NCI-H1105 treated with DMSO at 0.1 percent for 48 hours (cell line): ENCODE measurements at regions not wholly inside any gene's neighbourhood (a gene's known extent, or its start where the extent isn't known, plus 50 kb on each side); places are given as distances from the start of the nearest gene placed in this dataset.
A peak's percentile ranks its signal among the peaks of the same experiment; 100 is the strongest.

Experiments
- DNase-seq: peaks from one replicate; lab custom pipeline; 2025; lab: John Stamatoyannopoulos, UW

GRCh38 chr2:161029321-161029720, 130.9 kb upstream of the TANK start:
- DNase-seq, result no peak

GRCh38 chr2:161030260-161031063, 129.8 kb upstream of the TANK start:
- DNase-seq, result no peak

GRCh38 chr2:161031511-161031910, 128.7 kb upstream of the TANK start:
- no peak for DNase-seq

- DNase-seq, result no peak
Measured at GRCh38 chr2:161032635-161033034, 127.6 kb upstream of the TANK start.

- no peak for DNase-seq
Measured at GRCh38 chr2:161033059-161033660, 127.1 kb upstream of the TANK start.

GRCh38 chr2:161036926-161037325, 123.3 kb upstream of the TANK start:
- no peak for DNase-seq

GRCh38 chr2:161039071-161039470, 121.2 kb upstream of the TANK start:
- no peak for DNase-seq

GRCh38 chr2:161041356-161041755, 118.9 kb upstream of the TANK start:
- DNase-seq, result no peak

- no peak for DNase-seq
Measured at GRCh38 chr2:161042990-161043625, 117.1 kb upstream of the TANK start.

GRCh38 chr2:161044095-161044865, 115.9 kb upstream of the TANK start:
- no peak for DNase-seq

- DNase-seq, result no peak
Measured at GRCh38 chr2:161044921-161045320, 115.3 kb upstream of the TANK start.

- DNase-seq, result no peak
Measured at GRCh38 chr2:161045726-161046125, 114.5 kb upstream of the TANK start.

GRCh38 chr2:161046876-161047275, 113.4 kb upstream of the TANK start:
- DNase-seq, result no peak

GRCh38 chr2:161048317-161048716, 111.9 kb upstream of the TANK start:
- no peak for DNase-seq

GRCh38 chr2:161049559-161049958, 110.7 kb upstream of the TANK start:
- no peak for DNase-seq

GRCh38 chr2:161052214-161052613, 108.0 kb upstream of the TANK start:
- no peak for DNase-seq

GRCh38 chr2:161055289-161055688, 104.9 kb upstream of the TANK start:
- DNase-seq, result no peak

GRCh38 chr2:161059388-161059787, 100.8 kb upstream of the TANK start:
- no peak for DNase-seq

GRCh38 chr2:161061786-161062185, 98.4 kb upstream of the TANK start:
- DNase-seq, result no peak

- peak; percentile 93 for DNase-seq
Measured at GRCh38 chr2:161063157-161063945, 96.9 kb upstream of the TANK start.

- no peak for DNase-seq
Measured at GRCh38 chr2:161063946-161064306, 96.3 kb upstream of the TANK start.

GRCh38 chr2:161067846-161068350, 92.3 kb upstream of the TANK start:
- DNase-seq, result no peak
